Activated naive CD4-positive, alpha-beta T cell (primary cell): ENCODE measurements at regions not wholly inside any gene's neighbourhood (a gene's known extent, or its start where the extent isn't known, plus 50 kb on each side); places are given as distances from the start of the nearest gene placed in this dataset.
"Not testable (repeated sequence)": the region's sequence is repeated elsewhere in the genome, so short reads cannot be mapped to it uniquely, and the experiment has no call there.

Experiments
- DNase-seq, 4 experiments: peaks; one replicate each; lab custom pipeline; 2025; lab: John Stamatoyannopoulos, UW

DNA sequence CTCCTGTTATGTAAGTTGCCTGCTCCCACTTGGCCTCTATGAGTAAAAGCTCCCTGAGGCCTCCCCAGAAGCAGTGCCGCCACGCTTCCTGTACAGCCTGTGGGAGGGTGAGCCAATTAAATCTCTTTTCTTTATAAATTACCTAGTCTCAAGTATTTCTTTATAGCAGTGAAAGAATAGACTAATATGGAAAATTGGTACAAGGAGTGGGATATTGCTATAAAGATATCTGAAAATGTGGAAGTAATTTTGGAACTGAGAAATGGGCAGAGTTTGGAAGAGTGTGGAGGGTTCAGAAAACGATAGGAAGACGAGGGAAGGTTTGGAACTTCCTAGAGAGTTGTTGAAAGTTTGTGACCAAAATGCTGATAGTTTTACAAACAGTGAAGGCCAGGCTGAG lies 572.3 kb downstream of the MATN1 start:
- no peak for DNase-seq

DNA sequence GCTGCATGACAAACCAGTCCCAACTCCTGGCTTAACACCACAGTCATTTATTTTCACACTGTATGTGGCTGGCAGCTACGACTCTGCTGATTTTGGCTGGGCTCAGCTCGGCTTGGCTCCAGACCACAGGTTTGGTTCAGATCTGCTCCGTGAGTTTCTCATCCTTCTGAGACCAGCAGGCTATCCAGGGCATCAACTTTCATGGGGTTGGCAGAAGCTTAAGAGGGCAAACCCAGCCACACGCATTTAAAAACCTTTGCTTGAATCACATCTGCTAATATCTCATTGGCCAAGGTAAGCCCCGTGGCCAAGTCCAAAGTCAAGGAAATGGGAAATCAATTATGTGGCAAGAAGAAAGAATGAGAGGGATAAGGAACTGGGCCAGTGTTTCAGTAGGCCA lies 574.2 kb downstream of the MATN1 start:
- DNase-seq: no peak

GRCh38 chr1:30148676-30149075 lies 574.7 kb downstream of the MATN1 start:
- DNase-seq: no peak

- no peak for DNase-seq
Measured at GRCh38 chr1:30147188-30147587, 576.2 kb downstream of the MATN1 start.

DNA sequence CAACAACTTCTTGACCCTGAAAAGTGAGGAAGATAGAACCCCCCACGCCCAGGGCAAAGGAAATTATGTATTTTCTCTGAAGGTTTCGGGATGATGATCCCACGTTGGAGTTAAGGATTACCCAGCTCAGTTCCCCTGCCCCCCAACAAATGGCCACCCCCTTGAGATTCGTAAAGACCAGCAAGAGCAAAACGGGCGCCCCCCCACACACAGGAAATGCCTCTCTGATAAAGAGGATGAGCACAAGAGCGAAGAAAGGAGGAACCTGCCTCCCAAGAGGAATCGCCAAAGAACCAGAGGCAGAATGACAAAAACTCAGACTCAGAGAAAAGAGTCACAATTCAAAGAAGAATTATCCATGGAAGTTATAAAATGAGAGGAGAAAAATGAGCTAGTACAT lies 576.9 kb downstream of the MATN1 start:
- DNase-seq: no peak

DNA sequence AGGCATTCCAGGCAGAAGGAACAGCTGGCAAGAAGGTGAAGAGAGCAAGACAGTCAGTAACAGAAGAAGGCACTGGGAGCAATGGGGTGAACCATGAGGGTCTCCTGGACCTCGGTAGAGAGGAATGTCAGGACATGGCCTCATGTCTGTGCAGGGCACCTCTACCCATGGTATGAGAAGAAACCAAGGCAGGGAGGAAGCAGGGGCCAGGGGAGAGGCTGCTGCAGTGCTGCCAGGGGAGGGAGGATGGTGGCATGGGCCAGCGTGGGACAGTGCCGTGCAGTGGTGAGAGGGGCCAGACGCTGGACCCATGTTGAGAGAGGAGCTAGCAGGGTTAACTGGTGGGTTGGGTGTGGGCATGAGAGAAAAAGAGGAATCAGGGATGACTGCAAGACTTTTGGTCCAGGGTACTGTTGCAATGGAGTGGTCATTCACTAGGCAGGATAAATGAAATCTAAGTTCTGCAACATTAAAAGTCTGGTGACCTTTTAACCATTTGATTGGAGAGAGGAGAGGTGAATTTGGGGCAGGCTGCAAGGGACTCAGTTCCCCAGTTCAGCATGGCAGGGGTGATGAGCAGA lies 577.6 kb downstream of the MATN1 start:
- DNase-seq: no peak

- DNase-seq: no peak
Measured at GRCh38 chr1:30144831-30145230, 578.6 kb downstream of the MATN1 start.

GRCh38 chr1:30143517-30143916 lies 579.9 kb downstream of the MATN1 start:
- DNase-seq: no peak

DNA sequence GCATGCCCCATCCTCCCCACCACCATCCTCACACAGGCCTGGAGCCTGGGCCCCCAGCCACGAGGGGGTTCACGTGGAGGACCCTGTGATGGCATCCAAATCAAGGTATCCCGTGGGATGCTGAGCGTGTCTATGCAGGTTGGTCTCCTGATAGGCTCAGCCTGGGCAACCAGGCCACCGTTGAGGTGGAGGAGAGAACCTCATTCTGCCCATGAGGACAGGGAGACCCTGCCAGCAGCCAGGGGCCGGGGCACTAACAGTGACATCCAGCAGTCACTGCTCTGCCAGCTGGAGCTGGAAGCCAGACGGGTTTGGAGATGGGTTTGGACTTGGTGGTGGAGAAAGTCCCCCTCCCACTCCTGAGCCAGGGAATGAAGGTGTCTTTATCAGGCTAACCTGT lies 582.8 kb downstream of the MATN1 start:
- DNase-seq: no peak

- DNase-seq: no peak
Measured at GRCh38 chr1:30138891-30139290, 584.5 kb downstream of the MATN1 start.

DNA sequence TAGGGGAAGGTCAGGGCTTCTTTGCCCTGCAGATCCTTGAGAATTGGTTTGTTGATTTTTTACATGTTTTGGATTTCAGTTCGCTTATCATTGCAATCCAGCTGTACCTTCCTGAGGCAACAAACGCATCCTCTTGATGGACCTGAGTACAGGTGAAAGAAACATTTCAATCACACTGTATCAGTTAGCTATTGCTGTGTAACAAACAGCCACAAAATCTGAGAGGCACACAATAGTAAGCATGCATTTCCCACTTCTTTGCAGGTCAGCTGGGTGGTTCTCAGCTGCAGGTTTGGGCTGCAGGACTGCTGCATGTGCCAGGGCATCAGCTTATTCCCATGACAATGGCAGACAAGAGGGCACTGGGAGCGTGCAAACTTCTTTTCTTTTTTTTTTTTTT lies 586.4 kb downstream of the MATN1 start:
- no peak for DNase-seq

DNA sequence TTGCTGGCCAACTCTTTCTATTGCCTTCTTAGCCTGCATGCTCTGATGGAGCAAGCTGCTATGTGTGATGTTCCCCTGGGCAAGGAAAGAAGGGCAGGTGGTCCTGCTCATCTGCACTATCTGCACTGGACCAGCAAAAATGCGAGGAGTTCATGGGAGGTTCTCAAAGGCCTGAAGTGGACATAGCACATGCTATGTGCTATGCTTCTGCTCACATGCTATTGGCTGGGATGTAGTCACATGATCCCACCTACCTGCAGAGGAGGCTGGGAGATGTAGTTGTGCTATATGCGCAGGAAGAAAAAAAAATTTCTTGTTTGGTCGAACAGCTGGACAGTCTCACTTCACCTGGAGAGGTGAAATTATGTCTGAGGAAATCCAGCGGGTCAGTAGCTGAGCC lies 587.7 kb downstream of the MATN1 start:
- no peak for DNase-seq

DNA sequence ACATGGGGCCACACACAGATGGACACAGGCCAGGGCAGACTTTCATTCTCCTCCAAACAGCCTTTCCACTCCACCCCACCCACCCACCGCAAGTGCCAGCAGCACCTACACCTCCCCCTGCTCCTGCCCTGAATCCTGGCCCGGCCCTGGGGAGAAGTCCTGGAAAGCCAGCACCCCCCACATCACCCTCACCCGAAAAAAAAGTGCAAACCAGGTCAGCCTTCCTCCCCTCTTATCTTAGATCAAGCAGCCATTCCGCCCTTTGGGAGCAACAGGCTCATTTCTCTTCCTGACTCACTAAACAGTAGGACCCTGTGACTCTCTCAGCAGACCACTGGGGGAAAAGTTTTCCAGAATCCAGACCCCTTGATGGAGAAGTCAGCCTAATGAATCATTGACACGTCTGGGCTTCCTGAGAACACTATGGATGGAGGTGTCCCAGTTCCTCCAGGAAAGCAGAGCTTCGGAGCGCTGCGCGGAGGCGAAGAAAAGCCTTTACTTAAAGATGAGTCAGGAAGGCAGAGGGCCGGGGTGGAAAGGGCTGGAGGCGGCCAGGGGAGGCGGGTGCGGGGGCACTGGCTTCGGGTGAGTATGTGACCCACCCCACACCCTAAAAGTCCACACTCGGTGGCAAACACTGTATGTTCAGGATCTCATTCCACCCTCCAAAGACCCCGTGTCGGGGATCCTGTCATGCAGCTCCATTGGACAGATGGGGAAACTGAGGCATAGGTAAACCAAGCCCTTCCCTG lies 588.7 kb downstream of the MATN1 start:
- DNase-seq: no peak

- no peak for DNase-seq
Measured at GRCh38 chr1:30133414-30134055, 589.9 kb downstream of the MATN1 start.

DNA sequence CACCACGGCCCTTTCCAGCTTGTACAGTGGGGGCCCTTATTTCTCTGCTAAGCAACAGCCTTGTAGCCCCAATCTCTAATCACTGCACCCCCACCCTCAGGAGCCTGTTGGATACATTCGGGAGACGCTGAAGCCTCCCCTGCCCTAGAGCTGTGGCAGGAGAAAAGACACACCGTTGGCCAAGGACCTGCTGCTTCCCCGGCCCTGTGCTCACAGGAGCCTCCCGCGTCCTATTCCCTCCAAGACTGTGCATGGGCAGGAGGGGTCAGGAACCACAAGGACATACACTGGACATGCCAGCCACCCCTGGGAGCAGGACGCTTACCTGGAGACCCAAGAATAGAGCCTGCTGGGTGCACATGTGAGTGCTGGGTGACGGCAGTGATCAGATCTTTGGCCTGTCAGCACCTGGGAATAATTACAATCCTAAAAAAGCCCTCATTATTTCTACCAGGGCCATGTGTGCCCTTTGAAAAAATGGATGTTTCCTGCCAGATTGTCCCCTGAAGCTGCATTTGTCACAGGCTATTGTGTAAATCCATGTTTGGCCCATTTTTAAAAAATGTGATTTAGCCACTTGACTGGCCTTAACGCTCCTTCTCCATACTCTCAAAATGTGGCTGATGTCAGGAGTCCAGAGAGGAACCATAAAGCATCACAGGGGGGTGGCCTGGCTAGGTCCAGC lies 590.6 kb downstream of the MATN1 start:
- no peak for DNase-seq

- DNase-seq: not testable (repeated sequence)
Measured at GRCh38 chr1:30130566-30130965, 592.8 kb downstream of the MATN1 start.

DNA sequence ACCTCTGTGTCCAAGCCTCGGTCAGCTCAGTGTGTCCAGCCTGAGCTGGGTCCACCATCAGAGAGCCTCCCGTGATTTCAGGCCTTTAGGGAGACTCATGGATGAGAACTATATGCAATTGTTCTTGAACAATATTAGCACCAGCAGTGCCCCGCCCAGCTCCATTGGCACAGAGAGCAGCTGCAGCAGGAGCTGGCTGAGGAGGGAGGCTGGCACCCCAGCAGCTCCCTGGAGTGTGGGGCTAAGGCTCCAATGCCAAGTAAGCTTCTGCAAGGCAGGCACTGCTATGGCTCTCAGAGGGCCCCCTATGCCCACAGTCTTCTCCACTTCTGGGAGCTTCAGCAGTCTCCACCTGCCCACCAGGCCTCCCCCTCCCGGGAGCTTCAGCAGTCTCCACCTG lies 593.3 kb downstream of the MATN1 start:
- no peak for DNase-seq

- no peak for DNase-seq
Measured at GRCh38 chr1:30129421-30130055, 593.8 kb downstream of the MATN1 start.

- DNase-seq: no peak
Measured at GRCh38 chr1:30129001-30129408, 594.4 kb downstream of the MATN1 start.

- no peak for DNase-seq
Measured at GRCh38 chr1:30126848-30127247, 596.5 kb downstream of the MATN1 start.

DNA sequence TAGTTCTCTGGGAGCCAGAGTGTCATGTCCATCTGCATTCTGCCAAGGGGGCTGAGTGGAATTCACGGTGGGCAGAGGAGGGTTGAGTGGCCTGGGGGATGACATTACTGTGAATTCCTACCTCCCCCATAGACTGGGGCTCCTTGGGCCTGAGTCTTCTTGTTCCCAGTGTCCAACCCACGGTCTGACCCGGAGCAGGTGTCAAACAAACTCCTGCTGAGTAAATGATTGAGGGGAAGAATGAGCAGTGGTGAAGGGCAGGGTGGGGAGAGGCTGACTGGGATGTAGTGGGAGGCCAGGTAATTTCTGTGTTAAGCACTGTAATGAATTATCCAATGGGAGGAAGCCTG lies 597.6 kb downstream of the MATN1 start:
- no peak for DNase-seq

DNA sequence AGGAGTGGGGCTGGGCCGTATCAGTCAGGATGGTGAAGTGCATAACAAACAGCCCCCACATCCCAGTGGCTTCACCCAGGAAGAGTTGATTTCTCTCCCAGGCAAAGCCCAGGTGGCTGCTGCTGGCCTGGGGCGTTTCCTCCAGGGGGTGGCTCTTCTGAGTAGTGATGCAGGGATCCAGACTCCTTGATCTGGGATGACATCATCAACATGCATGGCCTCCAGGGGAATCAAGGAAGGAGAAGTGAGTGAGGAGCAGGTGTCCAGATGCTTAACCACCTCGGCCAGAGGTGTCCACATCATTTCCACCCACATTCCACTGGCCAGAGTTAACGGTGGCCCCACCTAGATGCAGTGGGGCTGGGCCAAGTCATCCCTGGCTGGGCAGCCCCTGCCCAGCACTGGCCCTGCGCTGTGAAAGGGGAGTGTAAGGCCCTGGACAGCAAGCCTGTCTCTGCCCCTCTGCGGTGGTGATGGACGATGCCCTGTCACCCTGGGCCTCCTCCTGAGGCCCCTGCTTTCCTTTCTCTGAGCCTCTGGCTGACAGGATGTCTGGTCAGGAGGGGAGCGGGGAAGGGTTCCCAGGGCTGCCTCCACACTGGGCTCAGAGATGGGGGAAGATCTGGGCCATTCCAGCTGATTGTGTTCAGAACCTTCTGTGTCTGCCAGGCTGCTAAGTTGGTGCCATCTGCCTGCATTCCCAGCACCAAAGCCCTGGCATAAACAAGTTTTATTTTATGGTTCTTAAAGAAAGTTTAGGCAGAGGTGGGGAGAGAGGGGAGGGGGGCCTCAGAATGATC lies 598.2 kb downstream of the MATN1 start:
- no peak for DNase-seq
